ENCODE measurements at regions not wholly inside any gene's neighbourhood (a gene's known extent, or its start where the extent isn't known, plus 50 kb on each side); places are given as distances from the start of the nearest gene placed in this dataset.

- POLR2A ChIA-PET: no interaction called here
- Histone ChIP-seq H3K36me3 (ENCODE audit: control insufficient read depth, insufficient read depth, low read length) (no peaks in the 10 kb centered on the region), H3K4me3 (ENCODE audit: low read depth, low read length) (no peak overlapping the region), H3K27me3 (ENCODE audit: control insufficient read depth, insufficient read depth, low read length) (no peaks in the 10 kb centered on the region)
- no peak for DNase-seq (ENCODE audit: low read depth)
- no peak for TF ChIP-seq CTCF (IDR thresholded peaks at IDR 0.05; ENCODE audit: insufficient read depth, low read depth, low read length)
- CTCF ChIA-PET: interaction anchor here (0.8 to 1.1 kb wide), 2 partner anchors 441 to 442 kb away, joined by 3 read pairs; no protein-coding TSS in a partner anchor
Measured at GRCh38 chr7:16123117-16123770, 298.1 kb downstream of the CRPPA start.

GRCh38 chr7:16121876-16122390 is 299.4 kb downstream of the CRPPA start:
- H3K4me3 ChIP-seq (ENCODE audit: low read depth, low read length): no peak overlapping the region
- ChIA-PET POLR2A (no interaction called here), CTCF (no interaction called here)
- TF ChIP-seq CTCF (IDR thresholded peaks at IDR 0.05; ENCODE audit: insufficient read depth, low read depth, low read length): no peak
- DNase-seq (ENCODE audit: low read depth): no peak
- no peaks in the 10 kb centered on the region for H3K27me3 ChIP-seq (ENCODE audit: control insufficient read depth, insufficient read depth, low read length)
- H3K36me3 ChIP-seq (ENCODE audit: control insufficient read depth, insufficient read depth, low read length): no peaks in the 10 kb centered on the region

- no peak for DNase-seq (ENCODE audit: low read depth)
- CTCF ChIA-PET: interaction anchor here (0.7 to 3.0 kb wide), 2 partner anchors 445 to 449 kb away, joined by 3 to 15 read pairs; no protein-coding TSS in a partner anchor
- Histone ChIP-seq H3K4me3 (ENCODE audit: low read depth, low read length) (no peak overlapping the region), H3K27me3 (ENCODE audit: control insufficient read depth, insufficient read depth, low read length) (no peaks in the 10 kb centered on the region), H3K36me3 (ENCODE audit: control insufficient read depth, insufficient read depth, low read length) (no peaks in the 10 kb centered on the region)
- no peak for TF ChIP-seq CTCF (IDR thresholded peaks at IDR 0.05; ENCODE audit: insufficient read depth, low read depth, low read length)
- POLR2A ChIA-PET: no interaction called here
Measured at GRCh38 chr7:16115374-16115773, 306.0 kb downstream of the CRPPA start.

GRCh38 chr7:16114633-16115032 is 306.7 kb downstream of the CRPPA start:
- peak; percentile 45 for TF ChIP-seq CTCF (IDR thresholded peaks at IDR 0.05; ENCODE audit: insufficient read depth, low read depth, low read length)
- no peak for DNase-seq (ENCODE audit: low read depth)
- Histone ChIP-seq H3K4me3 (ENCODE audit: low read depth, low read length) (no peak overlapping the region), H3K27me3 (ENCODE audit: control insufficient read depth, insufficient read depth, low read length) (no peaks in the 10 kb centered on the region), H3K36me3 (ENCODE audit: control insufficient read depth, insufficient read depth, low read length) (no peaks in the 10 kb centered on the region)
- POLR2A ChIA-PET: no interaction called here
- CTCF ChIA-PET: interaction anchor here (0.7 to 3.0 kb wide), 4 partner anchors 19 to 475 kb away, joined by 3 to 15 read pairs (median 4); no protein-coding TSS in a partner anchor

GRCh38 chr7:16114071-16114470 is 307.3 kb downstream of the CRPPA start:
- CTCF ChIA-PET: interaction anchor here (0.7 to 3.0 kb wide), 4 partner anchors 19 to 475 kb away, joined by 3 to 15 read pairs (median 4); no protein-coding TSS in a partner anchor
- no peak for TF ChIP-seq CTCF (IDR thresholded peaks at IDR 0.05; ENCODE audit: insufficient read depth, low read depth, low read length)
- POLR2A ChIA-PET: no interaction called here
- DNase-seq (ENCODE audit: low read depth): no peak
- no peak overlapping the region for H3K4me3 ChIP-seq (ENCODE audit: low read depth, low read length)
- no peaks in the 10 kb centered on the region for H3K27me3 ChIP-seq (ENCODE audit: control insufficient read depth, insufficient read depth, low read length)
- H3K36me3 ChIP-seq (ENCODE audit: control insufficient read depth, insufficient read depth, low read length): no peaks in the 10 kb centered on the region
